ENCODE measurements at regions not wholly inside any gene's neighbourhood (a gene's known extent, or its start where the extent isn't known, plus 50 kb on each side); places are given as distances from the start of the nearest gene placed in this dataset.

- DNase-seq, result no peak
- TF ChIP-seq, protein P1, sequence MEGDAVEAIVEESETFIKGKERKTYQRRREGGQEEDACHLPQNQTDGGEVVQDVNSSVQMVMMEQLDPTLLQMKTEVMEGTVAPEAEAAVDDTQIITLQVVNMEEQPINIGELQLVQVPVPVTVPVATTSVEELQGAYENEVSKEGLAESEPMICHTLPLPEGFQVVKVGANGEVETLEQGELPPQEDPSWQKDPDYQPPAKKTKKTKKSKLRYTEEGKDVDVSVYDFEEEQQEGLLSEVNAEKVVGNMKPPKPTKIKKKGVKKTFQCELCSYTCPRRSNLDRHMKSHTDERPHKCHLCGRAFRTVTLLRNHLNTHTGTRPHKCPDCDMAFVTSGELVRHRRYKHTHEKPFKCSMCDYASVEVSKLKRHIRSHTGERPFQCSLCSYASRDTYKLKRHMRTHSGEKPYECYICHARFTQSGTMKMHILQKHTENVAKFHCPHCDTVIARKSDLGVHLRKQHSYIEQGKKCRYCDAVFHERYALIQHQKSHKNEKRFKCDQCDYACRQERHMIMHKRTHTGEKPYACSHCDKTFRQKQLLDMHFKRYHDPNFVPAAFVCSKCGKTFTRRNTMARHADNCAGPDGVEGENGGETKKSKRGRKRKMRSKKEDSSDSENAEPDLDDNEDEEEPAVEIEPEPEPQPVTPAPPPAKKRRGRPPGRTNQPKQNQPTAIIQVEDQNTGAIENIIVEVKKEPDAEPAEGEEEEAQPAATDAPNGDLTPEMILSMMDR (IDR thresholded peaks at IDR 0.05; ENCODE audit: low read depth, low read length), result no peak
- no peaks in the 10 kb centered on the region for H3K9me3 ChIP-seq (ENCODE audit: severe bottlenecking)
Measured at GRCh38 chr11:110977661-110978060, 265.4 kb upstream of the ARHGAP20 start.

DNA sequence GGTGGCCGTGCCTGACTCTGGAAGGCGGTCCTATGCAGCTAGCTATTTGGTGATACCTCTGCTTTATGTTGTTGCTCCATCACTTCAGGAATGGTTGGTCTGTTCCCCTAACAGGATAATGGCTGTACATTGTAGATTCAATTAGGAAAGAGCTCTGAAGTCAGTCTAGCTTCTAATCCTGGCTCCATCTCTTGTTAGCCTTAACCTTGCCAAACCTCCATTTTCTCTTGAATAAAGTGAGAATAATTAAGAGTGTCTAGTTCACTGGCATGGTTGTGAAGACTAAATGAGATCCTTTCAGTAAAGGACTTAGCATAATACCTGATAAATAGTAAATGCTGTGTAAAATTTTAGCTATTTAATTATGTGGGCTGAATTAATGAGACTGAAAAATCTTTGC, 262.5 kb upstream of the ARHGAP20 start:
- H3K9me3 ChIP-seq (ENCODE audit: severe bottlenecking), result no peaks in the 10 kb centered on the region
- no peaks in the 10 kb centered on the region for H3K36me3 ChIP-seq
- H3K27ac ChIP-seq, result no peak overlapping the region
- TF ChIP-seq, protein P1 (IDR thresholded peaks at IDR 0.05; ENCODE audit: low read depth, low read length), result no peak
- no peak overlapping the region for H3K4me3 ChIP-seq (ENCODE audit: low read depth, low read length)
- H3K27me3 ChIP-seq (ENCODE audit: insufficient read depth, low read depth, severe bottlenecking), result no peaks in the 10 kb centered on the region
- no peak for DNase-seq

More at GRCh38 chr11:110977661-110978060, 265.4 kb upstream of the ARHGAP20 start:
- Histone ChIP-seq H3K36me3 (no peaks in the 10 kb centered on the region), H3K27ac (no peak overlapping the region), H3K27me3 (ENCODE audit: insufficient read depth, low read depth, severe bottlenecking) (no peaks in the 10 kb centered on the region), H3K4me3 (ENCODE audit: low read depth, low read length) (no peak overlapping the region)

DNA sequence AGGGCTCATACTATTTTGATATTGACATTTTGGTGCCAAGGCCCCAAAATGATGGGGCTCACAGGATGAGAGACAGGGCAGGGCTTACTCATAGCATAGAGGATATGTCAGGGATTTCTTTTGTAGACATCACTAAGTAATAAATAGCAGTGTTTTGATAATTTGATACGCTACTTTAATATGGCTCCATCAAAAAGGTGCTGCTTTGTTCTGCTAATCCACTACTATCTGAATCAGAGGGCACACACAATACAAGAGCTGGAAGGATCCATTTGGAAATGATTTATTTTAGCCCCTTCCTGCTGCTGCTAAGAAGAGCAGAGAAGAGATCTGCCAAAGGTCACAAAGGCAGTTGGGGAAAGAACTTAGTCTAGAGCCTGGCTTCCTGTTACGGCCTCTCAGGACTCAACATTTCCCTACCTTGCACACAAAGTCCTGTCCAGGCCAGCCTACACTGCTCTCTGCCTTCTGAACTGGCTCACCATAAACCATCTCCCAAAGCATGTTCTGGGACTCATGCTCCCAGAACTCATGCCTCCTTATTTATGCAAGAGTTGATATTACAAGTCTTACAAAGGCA, 261.3 kb upstream of the ARHGAP20 start:
- DNase-seq, result no peak
- Histone ChIP-seq H3K27ac (no peak overlapping the region), H3K4me3 (ENCODE audit: low read depth, low read length) (no peak overlapping the region), H3K36me3 (no peaks in the 10 kb centered on the region), H3K27me3 (ENCODE audit: insufficient read depth, low read depth, severe bottlenecking) (no peaks in the 10 kb centered on the region), H3K9me3 (ENCODE audit: severe bottlenecking) (no peaks in the 10 kb centered on the region)
- TF ChIP-seq, protein P1 (IDR thresholded peaks at IDR 0.05; ENCODE audit: low read depth, low read length), result no peak

DNA sequence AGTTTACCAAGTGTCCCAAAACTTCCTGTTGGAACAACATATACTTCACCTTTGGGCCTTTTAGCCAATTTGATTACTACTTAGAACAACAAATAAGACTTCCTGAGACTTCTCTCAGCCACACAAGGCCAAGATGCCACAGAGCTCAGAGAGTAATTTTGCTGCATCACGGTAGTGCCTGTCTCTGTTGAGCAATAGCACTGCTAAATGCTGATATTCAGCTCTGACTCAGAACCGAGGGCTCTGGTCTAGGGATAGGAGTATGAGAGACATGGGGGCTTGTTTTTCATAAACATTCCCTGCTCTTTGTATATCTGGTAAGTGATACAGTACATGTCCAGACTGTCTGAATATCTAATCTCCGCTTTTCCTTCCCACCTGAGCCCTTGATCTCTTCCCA, 260.4 kb upstream of the ARHGAP20 start:
- no peak overlapping the region for H3K4me3 ChIP-seq (ENCODE audit: low read depth, low read length)
- no peaks in the 10 kb centered on the region for H3K36me3 ChIP-seq
- H3K27me3 ChIP-seq (ENCODE audit: insufficient read depth, low read depth, severe bottlenecking), result no peaks in the 10 kb centered on the region
- TF ChIP-seq, protein P1 (IDR thresholded peaks at IDR 0.05; ENCODE audit: low read depth, low read length), result no peak
- no peak overlapping the region for H3K27ac ChIP-seq
- no peak for DNase-seq
- H3K9me3 ChIP-seq (ENCODE audit: severe bottlenecking), result no peaks in the 10 kb centered on the region

DNA sequence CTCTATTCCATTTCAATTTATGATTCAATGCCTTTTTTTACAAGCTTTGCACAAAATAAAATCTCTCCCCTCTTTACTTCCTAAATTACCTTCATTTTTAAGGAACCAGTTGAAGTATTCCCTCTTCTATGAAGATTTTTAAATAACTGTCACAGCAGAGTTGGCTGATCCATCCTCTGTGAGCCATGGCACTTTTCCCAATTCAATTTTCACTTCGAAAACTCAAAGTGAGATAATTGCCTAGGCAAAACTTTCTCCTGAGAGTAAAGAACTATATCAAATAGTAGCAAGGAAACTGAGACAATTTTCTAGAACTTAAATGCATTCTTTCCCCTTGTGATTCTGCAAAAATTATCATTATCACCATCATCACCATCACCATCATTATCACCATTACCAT, 259.9 kb upstream of the ARHGAP20 start:
- no peak overlapping the region for H3K27ac ChIP-seq
- no peaks in the 10 kb centered on the region for H3K36me3 ChIP-seq
- no peak overlapping the region for H3K4me3 ChIP-seq (ENCODE audit: low read depth, low read length)
- TF ChIP-seq, protein P1 (IDR thresholded peaks at IDR 0.05; ENCODE audit: low read depth, low read length), result no peak
- no peak for DNase-seq
- H3K9me3 ChIP-seq (ENCODE audit: severe bottlenecking), result no peaks in the 10 kb centered on the region
- no peaks in the 10 kb centered on the region for H3K27me3 ChIP-seq (ENCODE audit: insufficient read depth, low read depth, severe bottlenecking)

GRCh38 chr11:110971140-110971539, 258.9 kb upstream of the ARHGAP20 start:
- TF ChIP-seq, protein P1 (IDR thresholded peaks at IDR 0.05; ENCODE audit: low read depth, low read length), result no peak
- Histone ChIP-seq H3K36me3 (no peaks in the 10 kb centered on the region), H3K27ac (no peak overlapping the region), H3K9me3 (ENCODE audit: severe bottlenecking) (no peaks in the 10 kb centered on the region), H3K4me3 (ENCODE audit: low read depth, low read length) (no peak overlapping the region), H3K27me3 (ENCODE audit: insufficient read depth, low read depth, severe bottlenecking) (no peaks in the 10 kb centered on the region)
- no peak for DNase-seq
